ENCODE measurements at regions not wholly inside any gene's neighbourhood (a gene's known extent, or its start where the extent isn't known, plus 50 kb on each side); places are given as distances from the start of the nearest gene placed in this dataset.

- intact Hi-C loops (cut with DNase I; ENCODE audit: low total_unique reads), result no loop called here
- WGBS, 2 donors, result 74% methylated on average over 2 of the region's 2 CpGs
- H3K4me3 ChIP-seq (ENCODE audit: low read depth, poor library complexity, severe bottlenecking), result no peak overlapping the region
- TF ChIP-seq POLR2A (IDR thresholded peaks at IDR 0.05) (no peak), CTCF (IDR thresholded peaks at IDR 0.05) (no peak)
- no peak for DNase-seq (ENCODE audit: low spot score in 2 of 2)
Observed at GRCh38 chr3:81033185-81033584, 728.3 kb downstream of the GBE1 start.

GRCh38 chr3:81029861-81030260, 731.6 kb downstream of the GBE1 start:
- no peak for TF ChIP-seq POLR2A (IDR thresholded peaks at IDR 0.05)
- H3K4me3 ChIP-seq (ENCODE audit: low read depth, poor library complexity, severe bottlenecking), result no peak overlapping the region
- intact Hi-C loops (cut with DNase I; ENCODE audit: low total_unique reads), result no loop called here
- DNase-seq (ENCODE audit: low spot score in 2 of 2), result no peak
- 58 to 59% methylated on average over 2 of the region's 2 CpGs for WGBS, 2 donors

GRCh38 chr3:81027344-81027743, 734.1 kb downstream of the GBE1 start:
- no peak for DNase-seq (ENCODE audit: low spot score in 2 of 2)
- TF ChIP-seq POLR2A (IDR thresholded peaks at IDR 0.05) (no peak), CTCF (IDR thresholded peaks at IDR 0.05) (no peak)
- no peak overlapping the region for H3K4me3 ChIP-seq (ENCODE audit: low read depth, poor library complexity, severe bottlenecking)
- WGBS, 2 donors, result 91 to 92% methylated on average over 1 of the region's 1 CpG
- intact Hi-C loops (cut with DNase I; ENCODE audit: low total_unique reads), result no loop called here

- TF ChIP-seq POLR2A (IDR thresholded peaks at IDR 0.05) (no peak), CTCF (IDR thresholded peaks at IDR 0.05) (no peak)
- intact Hi-C loops (cut with DNase I; ENCODE audit: low total_unique reads), result no loop called here
- no peak overlapping the region for H3K4me3 ChIP-seq (ENCODE audit: low read depth, poor library complexity, severe bottlenecking)
- DNase-seq (ENCODE audit: low spot score in 2 of 2), result no peak
- WGBS, 2 donors, result 86 to 87% methylated on average over 7 of the region's 7 CpGs
Observed at GRCh38 chr3:81024560-81024959, 736.9 kb downstream of the GBE1 start.

GRCh38 chr3:81022339-81022738, 739.1 kb downstream of the GBE1 start:
- DNase-seq (ENCODE audit: low spot score in 2 of 2), result no peak
- intact Hi-C loops (cut with DNase I; ENCODE audit: low total_unique reads), result no loop called here
- 66 to 73% methylated on average over 3 of the region's 3 CpGs for WGBS, 2 donors
- H3K4me3 ChIP-seq (ENCODE audit: low read depth, poor library complexity, severe bottlenecking), result no peak overlapping the region
- TF ChIP-seq CTCF (IDR thresholded peaks at IDR 0.05), result no peak

- no peak overlapping the region for H3K4me3 ChIP-seq (ENCODE audit: low read depth, poor library complexity, severe bottlenecking)
- WGBS, 2 donors, result 49 to 63% methylated on average over 2 of the region's 2 CpGs
- no peak for DNase-seq (ENCODE audit: low spot score in 2 of 2)
- TF ChIP-seq POLR2A (IDR thresholded peaks at IDR 0.05) (no peak), CTCF (IDR thresholded peaks at IDR 0.05) (no peak)
- intact Hi-C loops (cut with DNase I; ENCODE audit: low total_unique reads), result no loop called here
Observed at GRCh38 chr3:81013360-81013759, 748.1 kb downstream of the GBE1 start.
